NK-92 (cell line): ENCODE measurements at regions not wholly inside any gene's neighbourhood (a gene's known extent, or its start where the extent isn't known, plus 50 kb on each side); places are given as distances from the start of the nearest gene placed in this dataset.
"Not testable (repeated sequence)": the region's sequence is repeated elsewhere in the genome, so short reads cannot be mapped to it uniquely, and the experiment has no call there.

Experiments
- DNase-seq: peaks from one replicate; lab custom pipeline; 2025; ENCODE audit not compliant: unreplicated experiment; lab: John Stamatoyannopoulos, UW

DNA sequence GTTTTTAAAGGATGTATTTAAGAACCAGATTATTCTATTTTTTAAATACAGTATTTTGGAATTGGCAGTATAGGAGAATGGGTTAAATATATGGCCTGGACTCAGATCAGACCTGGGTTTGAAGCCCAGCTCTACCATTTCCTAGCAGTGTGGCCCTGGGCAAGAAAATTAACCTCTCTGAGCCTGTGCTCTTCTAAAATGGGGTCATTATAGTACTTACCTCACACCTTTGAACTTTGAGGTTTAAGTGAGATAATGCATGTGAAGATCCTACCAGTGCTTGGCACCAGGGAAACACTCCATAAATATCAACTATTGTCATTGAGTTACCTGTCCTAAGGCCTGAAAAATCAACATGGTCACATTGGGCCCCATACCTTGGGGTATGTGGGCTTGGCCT is 93.4 kb upstream of the WSB1 start:
- DNase-seq: no peak

DNA sequence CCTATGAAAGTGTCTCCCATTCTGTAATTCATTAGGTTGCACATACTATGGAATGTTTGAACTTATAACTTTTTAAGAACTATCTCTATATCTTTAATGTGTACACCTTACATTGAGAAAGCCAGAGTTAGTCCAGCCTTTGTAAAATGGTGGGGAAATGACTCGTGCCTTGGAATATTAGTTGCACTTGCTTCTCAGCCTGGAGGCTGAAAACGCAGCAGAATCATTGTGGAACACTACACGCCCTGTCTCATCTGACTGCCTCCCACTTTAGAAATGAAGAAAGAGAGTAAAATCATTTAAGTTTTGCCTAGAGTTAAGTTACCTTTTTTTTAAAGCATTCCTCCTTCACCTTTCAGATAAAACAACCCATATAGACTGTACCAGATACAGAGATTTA is 90.7 kb upstream of the WSB1 start:
- no peak for DNase-seq

DNA sequence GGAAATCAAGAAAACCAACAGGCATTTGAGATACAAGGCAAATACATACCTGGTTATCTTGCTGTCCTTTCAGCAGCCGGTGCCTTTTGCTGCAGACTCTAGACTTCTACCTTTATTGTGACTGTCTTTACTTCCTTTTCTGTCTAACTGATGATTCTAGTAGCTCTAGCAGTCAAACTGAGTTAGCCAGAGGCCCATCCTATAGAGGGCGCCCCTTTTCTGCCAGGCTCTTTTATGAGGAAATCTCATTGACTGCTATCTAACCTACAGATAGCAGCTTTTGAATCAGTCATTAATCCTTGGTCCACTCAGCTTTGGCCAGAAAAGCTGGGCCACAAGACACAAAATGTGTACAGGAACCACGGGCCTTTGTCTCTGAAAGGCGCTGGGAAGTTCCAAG is 87.5 kb upstream of the WSB1 start:
- DNase-seq: no peak

DNA sequence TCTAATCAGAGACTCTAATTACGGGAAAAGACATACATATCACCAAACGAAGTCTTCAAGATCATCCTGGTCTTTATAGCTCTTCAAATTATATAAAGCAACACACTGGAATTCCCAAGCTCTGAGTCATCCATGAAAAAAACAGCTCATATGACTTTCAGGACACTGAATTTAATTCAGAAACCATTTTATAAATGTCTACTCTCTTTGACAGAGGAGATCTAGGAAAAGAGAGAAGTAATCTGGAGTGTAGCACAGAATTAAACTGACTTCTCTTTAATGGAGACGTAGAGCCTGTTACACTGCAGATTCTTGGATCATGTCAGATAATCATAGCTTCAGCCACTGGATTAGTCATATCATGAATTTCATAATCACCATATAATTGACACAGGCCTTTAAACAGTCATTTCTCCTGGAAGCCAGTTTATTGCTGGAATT is 86.8 kb upstream of the WSB1 start:
- no peak for DNase-seq

DNA sequence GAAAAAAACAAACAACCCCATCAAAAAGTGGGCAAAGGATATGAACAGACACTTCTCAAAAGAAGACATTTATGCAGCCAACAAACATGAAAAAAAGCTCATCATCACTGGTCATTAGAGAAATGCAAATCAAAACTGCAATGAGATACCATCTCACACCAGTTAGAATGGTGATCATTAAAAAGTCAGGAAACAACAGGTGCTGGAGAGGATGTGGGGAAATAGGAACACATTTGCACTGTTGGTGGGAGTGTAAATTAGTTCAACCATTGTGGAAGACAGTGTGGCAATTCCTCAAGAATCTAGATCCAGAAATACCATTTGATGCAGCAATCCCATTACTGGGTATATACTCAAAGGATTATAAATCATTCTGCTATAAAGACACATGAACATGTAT is 85.5 kb upstream of the WSB1 start:
- DNase-seq: not testable (repeated sequence)

- no peak for DNase-seq
Observed at GRCh38 chr17:27209316-27209715, 84.6 kb upstream of the WSB1 start.

GRCh38 chr17:27210809-27211208 is 83.1 kb upstream of the WSB1 start:
- DNase-seq: not testable (repeated sequence)

DNA sequence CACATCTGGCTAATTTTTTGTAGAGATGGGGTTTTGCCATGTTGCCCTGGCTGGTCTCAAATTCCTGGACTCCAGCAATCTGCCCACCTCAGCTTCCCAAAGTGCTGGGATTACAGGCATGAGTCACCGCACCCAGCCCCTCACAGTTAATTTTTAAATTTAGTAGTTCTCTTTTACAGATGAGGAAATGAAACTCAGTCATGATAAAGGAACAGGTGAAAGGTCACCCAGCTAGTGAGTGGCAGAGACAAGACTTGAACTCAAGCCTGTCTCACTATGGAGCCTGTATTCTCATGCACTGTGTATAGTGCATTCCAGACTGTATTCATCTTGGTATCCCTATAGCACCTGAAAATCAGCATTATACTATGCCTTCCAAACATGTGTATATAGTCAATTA is 77.1 kb upstream of the WSB1 start:
- no peak for DNase-seq

DNA sequence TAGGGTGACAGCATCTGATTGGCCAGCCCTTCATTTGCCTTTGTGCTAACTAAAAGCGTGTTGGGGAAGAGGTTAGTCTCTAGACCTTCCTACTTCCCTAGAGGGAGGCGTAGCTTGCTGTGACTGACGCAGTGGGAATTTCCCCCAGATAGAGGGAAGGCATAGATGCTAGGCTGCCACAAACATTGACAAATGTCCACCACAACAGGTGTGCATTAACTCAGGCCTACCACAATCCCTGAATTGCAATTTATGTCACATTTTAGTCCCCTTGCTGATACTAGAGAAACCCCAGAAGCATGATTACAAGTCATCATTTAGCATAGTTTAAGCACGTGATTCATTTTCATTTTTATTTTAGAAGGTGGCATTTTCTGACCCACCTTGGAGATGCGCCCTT is 76.3 kb upstream of the WSB1 start:
- DNase-seq: no peak

DNA sequence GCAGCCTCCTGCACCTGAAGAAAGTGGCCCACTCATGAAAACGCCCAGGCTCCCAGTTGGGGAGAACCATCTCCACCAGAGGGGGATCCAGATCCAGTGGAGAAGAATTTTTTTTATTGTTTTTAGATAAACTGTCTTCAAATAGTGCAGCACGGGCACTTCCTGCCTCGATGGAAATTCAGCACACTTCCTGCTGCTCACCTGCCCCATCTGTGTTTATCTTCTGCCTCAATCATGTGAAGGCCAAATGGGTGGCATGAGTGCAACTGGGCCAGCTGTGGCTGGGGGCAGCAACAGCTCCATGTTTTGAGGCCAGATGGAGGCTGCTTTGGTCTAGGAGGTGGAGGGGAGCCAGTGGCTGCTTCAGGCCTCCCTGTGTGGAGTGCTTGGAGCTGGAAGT is 75.9 kb upstream of the WSB1 start:
- no peak for DNase-seq

DNA sequence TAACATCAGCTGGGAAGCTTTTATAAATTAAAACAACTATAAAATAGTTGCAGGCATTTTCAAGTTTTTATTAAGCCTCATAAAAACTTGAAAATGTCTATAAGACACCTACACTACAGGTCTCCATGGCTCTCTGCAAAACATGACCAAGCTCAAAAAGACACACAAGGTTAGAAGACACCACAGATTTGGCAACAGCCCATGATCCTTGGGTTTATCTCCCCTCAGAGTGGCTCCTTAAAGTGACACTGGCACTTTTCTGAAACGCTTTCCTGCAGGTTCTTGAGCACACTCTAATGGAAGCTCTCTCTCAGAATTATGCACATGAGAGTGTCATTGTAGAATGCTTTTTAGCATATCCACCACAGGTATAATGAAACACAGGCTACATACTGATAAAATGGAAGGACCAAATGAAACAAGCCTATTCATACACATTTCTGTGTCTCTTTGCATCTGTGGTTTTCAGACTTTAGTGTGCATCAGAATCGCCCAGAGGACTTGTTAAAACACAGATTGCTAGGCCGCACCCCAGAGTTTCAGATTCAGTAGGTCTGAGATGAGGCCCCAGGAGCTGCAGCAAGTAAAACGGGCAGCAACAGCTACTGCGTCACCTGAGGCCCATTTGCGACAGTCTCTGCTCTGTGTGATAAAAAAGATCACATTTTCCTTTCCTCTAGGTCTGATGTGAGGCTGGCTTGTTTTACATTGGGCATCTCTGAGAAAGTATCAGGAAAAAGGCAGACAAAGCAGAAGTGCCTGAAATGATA is 75.0 kb upstream of the WSB1 start:
- DNase-seq: no peak

DNA sequence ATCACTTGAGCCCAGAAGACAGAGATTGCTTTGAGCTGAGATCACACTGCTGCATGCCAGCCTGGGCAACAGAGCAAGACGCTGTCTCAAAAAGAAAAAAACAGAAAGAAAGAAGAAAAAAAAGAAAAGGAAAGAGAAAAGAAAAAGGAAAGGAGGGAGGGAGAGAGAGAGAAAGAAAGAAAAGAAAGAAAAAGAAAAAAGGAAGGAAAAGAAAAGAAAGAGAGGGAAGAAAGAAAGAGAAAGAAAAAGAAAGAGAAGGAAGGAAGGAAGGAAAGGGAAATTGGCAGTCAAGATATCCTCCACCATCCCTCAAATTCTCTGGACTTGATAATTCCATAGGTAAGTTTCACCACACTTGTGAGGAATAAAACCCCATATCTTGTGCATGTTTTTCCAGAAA is 71.4 kb upstream of the WSB1 start:
- DNase-seq: no peak

- no peak for DNase-seq
Observed at GRCh38 chr17:27224526-27225315, 69.2 kb upstream of the WSB1 start.

- no peak for DNase-seq
Observed at GRCh38 chr17:27226611-27227230, 67.2 kb upstream of the WSB1 start.

- no peak for DNase-seq
Observed at GRCh38 chr17:27230996-27231395, 62.9 kb upstream of the WSB1 start.

GRCh38 chr17:27232328-27232727 is 61.6 kb upstream of the WSB1 start:
- no peak for DNase-seq

DNA sequence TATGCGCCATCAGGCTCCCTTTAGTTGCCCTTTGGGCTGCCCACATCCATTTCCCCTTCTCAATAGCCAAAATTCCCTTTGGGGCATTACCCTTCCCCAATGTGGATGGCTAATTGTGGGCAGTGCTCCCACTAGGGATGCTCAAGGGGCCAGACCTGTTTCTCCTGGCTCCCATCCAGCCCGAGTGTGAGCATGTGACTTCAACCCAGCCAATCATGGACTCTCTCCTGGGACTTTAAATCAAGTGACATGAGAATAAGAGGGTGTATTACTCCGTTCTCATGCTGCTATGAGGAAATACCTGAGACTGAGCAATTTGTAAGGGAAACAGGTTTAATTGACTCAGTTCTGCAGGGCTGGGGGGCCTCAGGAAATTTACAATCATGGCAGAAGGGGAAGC is 60.9 kb upstream of the WSB1 start:
- no peak for DNase-seq

- DNase-seq: no peak
Observed at GRCh38 chr17:27233776-27234175, 60.1 kb upstream of the WSB1 start.

DNA sequence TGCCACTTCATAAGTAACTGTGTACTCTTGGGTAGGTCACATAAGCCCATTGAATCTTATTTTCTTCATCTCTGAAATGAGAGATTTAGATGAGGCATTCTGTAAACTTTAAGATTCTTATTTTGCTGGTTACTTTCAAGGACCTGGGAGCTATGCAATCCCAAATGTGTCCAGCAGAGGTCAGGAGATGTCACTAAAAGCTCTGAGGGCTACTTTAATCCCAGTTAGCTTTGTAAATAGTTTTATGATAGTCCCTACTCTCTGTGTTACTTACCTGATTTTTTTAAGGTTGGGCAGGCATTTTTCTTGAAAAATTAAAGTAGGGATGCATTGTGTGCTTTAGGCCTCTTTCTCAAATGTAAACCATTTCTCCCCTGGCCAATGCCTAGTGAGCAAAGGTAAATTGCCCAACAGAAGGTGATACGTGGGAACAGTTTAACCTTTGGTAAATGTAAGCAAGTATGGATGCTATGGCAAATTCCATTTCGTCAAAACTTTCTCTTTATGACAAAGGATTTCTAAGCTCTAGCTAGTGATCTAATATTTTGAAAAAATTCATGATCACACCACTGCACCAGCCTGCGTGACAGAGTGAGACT is 57.1 kb upstream of the WSB1 start:
- peak; percentile 27 for DNase-seq

DNA sequence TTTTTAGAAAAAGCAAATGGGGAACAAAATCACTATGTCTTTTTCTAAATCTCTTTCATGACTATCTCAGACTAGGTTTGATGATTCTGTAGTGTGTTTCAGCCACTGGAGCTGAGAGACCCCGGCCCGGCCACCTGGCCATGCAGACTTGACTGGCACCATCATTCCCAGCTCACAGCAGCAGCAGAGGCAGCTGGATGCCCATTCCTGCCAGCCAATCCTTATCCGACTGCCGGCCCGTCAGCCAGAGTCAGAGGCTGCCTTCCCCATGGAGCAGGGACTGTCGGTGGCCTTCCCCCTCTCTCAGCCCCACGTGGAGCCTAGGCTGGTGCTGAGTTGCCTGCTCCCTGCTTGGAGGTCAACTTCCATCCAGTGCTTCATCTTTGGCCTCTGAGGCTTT is 56.0 kb upstream of the WSB1 start:
- DNase-seq: no peak

GRCh38 chr17:27239046-27239445 is 54.9 kb upstream of the WSB1 start:
- no peak for DNase-seq

DNA sequence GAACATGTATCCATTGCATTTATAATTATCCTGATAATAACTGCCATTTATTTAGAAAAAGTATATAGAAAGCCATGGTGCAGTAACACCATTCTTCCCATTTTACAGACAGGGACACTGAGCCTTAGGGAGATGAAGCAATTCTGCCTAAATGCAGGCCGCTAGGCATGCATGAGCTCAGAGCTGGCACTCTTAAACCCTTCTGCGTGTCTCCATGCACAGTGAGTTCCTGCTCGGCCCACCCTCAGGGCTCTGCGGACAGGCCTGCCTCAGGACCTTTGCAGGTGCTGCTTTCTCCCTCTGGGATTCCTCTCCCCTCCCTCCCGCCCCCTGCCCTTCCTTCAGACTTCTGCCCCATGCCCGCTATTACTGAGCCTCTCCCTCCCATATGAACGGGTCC is 54.3 kb upstream of the WSB1 start:
- no peak for DNase-seq
